HL-60 (cell line): ENCODE measurements at regions not wholly inside any gene's neighbourhood (a gene's known extent, or its start where the extent isn't known, plus 50 kb on each side); places are given as distances from the start of the nearest gene placed in this dataset.

Source experiments
- GABPA ChIP-seq: IDR thresholded peaks from 2 replicates; pipeline ENCODE4 v1.6.1; 2012; ENCODE audit warnings: low read depth
- POLR2AphosphoS5 ChIP-seq: IDR thresholded peaks from 2 replicates; pipeline ENCODE4 v1.6.1; 2012; ENCODE audit warnings: low read depth
- SPI1 ChIP-seq: IDR thresholded peaks from 2 replicates; pipeline ENCODE4 v1.6.1; 2012; ENCODE audit warnings: low read depth, mild to moderate bottlenecking, borderline replicate concordance
- TF ChIP-seq, protein P1 (sequence below): IDR thresholded peaks from one replicate; pipeline ENCODE4 v1.5.1; 2011; ENCODE audit warnings: low read length, control low read depth, inconsistent platforms; ENCODE audit not compliant: insufficient read depth
- TF ChIP-seq, protein P2 (sequence below): IDR thresholded peaks from 2 replicates; pipeline ENCODE4 v1.6.1; 2012; ENCODE audit warnings: low read depth; ENCODE audit not compliant: insufficient replicate concordance

DNA sequence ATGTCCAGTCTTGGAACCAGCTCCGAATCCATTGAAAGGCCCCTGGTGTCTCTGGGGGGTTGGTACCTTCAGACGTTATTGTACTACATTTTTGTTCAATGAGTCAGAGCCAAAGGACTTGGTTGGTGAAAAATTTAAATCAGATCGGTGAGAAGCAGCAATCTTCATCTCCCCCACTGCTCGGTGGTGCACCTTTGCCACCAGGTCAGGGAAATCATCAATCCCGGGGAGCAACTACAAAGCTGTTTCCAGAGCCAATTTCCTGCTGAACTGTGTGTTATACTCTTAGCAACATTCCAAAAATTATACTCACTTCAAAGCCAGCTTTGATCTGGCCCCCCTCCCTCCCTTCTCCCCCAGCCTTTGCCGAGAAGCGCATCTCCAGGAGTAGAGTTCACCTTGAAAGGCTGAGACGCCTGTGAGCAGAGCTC lies 375.2 kb upstream of the WWC1 start:
- TF ChIP-seq, protein P1, sequence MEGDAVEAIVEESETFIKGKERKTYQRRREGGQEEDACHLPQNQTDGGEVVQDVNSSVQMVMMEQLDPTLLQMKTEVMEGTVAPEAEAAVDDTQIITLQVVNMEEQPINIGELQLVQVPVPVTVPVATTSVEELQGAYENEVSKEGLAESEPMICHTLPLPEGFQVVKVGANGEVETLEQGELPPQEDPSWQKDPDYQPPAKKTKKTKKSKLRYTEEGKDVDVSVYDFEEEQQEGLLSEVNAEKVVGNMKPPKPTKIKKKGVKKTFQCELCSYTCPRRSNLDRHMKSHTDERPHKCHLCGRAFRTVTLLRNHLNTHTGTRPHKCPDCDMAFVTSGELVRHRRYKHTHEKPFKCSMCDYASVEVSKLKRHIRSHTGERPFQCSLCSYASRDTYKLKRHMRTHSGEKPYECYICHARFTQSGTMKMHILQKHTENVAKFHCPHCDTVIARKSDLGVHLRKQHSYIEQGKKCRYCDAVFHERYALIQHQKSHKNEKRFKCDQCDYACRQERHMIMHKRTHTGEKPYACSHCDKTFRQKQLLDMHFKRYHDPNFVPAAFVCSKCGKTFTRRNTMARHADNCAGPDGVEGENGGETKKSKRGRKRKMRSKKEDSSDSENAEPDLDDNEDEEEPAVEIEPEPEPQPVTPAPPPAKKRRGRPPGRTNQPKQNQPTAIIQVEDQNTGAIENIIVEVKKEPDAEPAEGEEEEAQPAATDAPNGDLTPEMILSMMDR, result no peak
- no peak for TF ChIP-seq GABPA
- no peak for TF ChIP-seq POLR2AphosphoS5
- TF ChIP-seq, protein P2, sequence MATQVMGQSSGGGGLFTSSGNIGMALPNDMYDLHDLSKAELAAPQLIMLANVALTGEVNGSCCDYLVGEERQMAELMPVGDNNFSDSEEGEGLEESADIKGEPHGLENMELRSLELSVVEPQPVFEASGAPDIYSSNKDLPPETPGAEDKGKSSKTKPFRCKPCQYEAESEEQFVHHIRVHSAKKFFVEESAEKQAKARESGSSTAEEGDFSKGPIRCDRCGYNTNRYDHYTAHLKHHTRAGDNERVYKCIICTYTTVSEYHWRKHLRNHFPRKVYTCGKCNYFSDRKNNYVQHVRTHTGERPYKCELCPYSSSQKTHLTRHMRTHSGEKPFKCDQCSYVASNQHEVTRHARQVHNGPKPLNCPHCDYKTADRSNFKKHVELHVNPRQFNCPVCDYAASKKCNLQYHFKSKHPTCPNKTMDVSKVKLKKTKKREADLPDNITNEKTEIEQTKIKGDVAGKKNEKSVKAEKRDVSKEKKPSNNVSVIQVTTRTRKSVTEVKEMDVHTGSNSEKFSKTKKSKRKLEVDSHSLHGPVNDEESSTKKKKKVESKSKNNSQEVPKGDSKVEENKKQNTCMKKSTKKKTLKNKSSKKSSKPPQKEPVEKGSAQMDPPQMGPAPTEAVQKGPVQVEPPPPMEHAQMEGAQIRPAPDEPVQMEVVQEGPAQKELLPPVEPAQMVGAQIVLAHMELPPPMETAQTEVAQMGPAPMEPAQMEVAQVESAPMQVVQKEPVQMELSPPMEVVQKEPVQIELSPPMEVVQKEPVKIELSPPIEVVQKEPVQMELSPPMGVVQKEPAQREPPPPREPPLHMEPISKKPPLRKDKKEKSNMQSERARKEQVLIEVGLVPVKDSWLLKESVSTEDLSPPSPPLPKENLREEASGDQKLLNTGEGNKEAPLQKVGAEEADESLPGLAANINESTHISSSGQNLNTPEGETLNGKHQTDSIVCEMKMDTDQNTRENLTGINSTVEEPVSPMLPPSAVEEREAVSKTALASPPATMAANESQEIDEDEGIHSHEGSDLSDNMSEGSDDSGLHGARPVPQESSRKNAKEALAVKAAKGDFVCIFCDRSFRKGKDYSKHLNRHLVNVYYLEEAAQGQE, result no peak
- TF ChIP-seq SPI1, result no peak
